ENCODE measurements at regions not wholly inside any gene's neighbourhood (a gene's known extent, or its start where the extent isn't known, plus 50 kb on each side); places are given as distances from the start of the nearest gene placed in this dataset.

DNA sequence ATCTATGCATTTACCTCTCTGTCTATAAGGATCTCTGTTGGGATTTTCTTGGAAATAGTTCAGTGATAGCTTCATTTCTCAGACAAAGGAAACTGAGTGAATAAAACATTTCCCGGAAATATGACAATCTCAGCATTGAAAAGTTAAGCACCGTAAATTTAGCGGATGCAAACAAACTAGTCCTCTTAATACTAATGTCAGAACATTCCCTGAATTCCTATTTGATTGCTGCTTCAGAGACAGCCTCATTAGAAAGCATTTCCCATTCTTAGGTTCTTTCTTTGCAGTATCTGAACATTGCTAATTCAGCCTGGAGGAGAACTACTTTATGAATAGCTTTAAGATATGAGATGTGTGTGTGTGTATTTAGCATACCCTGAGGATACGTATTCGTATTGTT lies 101.3 kb downstream of the NR2F2 start:
- ChIA-PET CTCF (interaction anchor here (1.2 kb wide), 1 partner anchor 10 kb away, joined by 3 read pairs; no protein-coding TSS in a partner anchor), POLR2A (no interaction called here)
- DNase-seq (ENCODE audit: extremely low spot score): no peak
- TF ChIP-seq, protein P1, sequence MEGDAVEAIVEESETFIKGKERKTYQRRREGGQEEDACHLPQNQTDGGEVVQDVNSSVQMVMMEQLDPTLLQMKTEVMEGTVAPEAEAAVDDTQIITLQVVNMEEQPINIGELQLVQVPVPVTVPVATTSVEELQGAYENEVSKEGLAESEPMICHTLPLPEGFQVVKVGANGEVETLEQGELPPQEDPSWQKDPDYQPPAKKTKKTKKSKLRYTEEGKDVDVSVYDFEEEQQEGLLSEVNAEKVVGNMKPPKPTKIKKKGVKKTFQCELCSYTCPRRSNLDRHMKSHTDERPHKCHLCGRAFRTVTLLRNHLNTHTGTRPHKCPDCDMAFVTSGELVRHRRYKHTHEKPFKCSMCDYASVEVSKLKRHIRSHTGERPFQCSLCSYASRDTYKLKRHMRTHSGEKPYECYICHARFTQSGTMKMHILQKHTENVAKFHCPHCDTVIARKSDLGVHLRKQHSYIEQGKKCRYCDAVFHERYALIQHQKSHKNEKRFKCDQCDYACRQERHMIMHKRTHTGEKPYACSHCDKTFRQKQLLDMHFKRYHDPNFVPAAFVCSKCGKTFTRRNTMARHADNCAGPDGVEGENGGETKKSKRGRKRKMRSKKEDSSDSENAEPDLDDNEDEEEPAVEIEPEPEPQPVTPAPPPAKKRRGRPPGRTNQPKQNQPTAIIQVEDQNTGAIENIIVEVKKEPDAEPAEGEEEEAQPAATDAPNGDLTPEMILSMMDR (IDR thresholded peaks at IDR 0.05; ENCODE audit: control extremely low read depth, extremely low read depth, low read depth, missing control alignments): no peak

DNA sequence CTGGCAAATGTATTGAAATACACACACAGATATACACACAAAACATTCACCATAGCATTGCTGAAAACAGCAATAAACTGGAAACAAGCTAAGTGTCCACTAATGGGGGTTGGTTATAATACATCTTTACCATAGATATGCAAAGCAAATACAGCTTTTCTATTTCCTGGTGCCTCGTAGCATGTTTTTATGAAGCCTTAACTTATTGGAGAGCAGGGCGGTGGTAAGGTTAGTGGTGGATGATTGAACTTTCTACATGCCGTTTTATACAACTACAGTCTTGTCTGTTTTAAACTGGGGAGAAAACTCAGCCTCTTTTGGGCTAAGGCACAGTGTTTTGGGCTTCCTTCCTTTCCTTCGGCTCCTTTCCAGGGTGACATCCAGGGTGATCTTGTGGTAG lies 104.5 kb downstream of the NR2F2 start:
- ChIA-PET CTCF (no interaction called here), POLR2A (no interaction called here)
- TF ChIP-seq, protein P1 (IDR thresholded peaks at IDR 0.05; ENCODE audit: control extremely low read depth, extremely low read depth, low read depth, missing control alignments): no peak
- no peak for DNase-seq (ENCODE audit: extremely low spot score)

DNA sequence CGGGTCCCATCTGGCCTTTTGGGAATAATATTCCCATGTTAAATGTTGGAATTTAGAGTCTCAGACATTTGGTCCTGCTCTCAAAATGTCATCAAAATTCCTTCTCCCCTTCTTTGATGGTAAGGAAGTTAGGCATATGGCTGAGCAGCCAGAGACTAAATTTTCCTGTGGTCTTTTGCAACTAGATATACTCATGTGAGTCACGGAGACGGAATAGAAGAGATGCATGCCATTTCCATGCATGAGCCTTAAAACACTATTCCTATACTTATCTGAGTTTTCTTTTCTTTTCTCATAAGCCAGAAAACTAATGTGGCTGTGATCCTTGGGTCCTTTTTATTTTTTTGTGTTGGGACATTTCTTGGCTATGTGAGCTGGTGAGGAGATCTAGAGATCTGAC lies 105.3 kb downstream of the NR2F2 start:
- POLR2A ChIA-PET: no interaction called here
- CTCF ChIA-PET: no interaction called here
- DNase-seq (ENCODE audit: extremely low spot score): no peak
- TF ChIP-seq, protein P1 (IDR thresholded peaks at IDR 0.05; ENCODE audit: control extremely low read depth, extremely low read depth, low read depth, missing control alignments): no peak

DNA sequence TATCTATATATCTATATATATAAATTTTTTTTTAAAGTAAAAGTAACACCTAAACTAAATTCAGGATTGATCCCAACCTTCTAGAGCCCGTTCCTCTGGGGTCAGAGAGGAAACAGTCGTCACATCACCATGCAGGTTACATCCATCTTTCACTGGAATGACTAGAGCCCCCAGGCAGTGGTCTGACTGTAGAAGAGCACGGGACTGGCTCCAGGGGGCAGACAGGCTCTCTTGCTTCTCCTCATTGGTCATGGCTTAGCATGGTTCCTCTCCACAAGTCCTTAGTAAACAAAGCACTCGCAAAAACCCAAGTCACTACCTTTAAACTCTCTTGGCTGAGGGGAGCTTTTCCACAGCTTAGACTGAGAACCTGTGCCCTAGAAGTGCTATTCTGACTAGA lies 110.5 kb downstream of the NR2F2 start:
- CTCF ChIA-PET: interaction anchor here (1.8 kb wide), 1 partner anchor 11 kb away, joined by 4 read pairs; no protein-coding TSS in a partner anchor
- no peak for DNase-seq (ENCODE audit: extremely low spot score)
- POLR2A ChIA-PET: no interaction called here
- TF ChIP-seq, protein P1 (IDR thresholded peaks at IDR 0.05; ENCODE audit: control extremely low read depth, extremely low read depth, low read depth, missing control alignments): no peak

DNA sequence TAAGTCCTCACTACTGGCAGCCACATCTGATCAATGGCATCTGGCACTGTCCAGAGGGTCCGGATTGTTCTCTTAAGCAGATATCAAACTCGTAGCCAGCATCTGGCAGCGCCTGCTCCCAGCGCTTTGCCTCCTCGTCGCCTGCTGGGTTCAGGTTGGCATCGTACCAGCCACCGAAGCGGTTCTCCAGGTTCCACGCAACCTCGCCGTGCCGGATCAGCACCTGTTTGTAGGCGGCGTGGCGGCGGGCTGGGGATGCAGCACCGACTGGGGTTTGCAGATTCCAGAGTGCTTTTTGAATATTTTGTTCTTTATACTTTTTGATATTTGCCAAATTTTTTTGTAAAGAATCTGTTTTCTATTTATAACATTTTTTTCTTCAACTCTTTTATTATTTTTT lies 111.6 kb downstream of the NR2F2 start:
- ChIA-PET POLR2A (no interaction called here), CTCF (interaction anchor here (1.8 kb wide), 1 partner anchor 10 kb away, joined by 4 read pairs; no protein-coding TSS in a partner anchor)
- TF ChIP-seq, protein P1 (IDR thresholded peaks at IDR 0.05; ENCODE audit: control extremely low read depth, extremely low read depth, low read depth, missing control alignments): no peak
- DNase-seq (ENCODE audit: extremely low spot score): no peak

DNA sequence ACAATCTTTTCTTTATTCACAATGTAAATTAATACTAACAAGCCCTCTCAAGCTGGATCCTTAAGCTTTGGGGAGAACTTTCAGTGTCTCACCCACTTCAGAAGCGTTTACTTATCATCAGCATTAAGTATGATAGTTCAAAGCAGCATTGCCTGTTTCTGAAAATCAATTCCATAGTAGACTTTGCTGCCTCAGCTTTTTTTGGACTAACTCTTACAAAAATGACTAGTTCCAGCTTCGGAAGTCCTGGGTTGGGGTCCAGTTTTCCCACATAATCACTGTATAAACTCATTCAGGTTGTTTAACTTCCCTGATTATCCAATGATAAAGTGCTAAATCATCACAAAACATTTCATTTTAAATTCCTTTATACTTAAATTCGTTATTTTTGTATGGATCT lies 114.4 kb downstream of the NR2F2 start:
- ChIA-PET CTCF (no interaction called here), POLR2A (no interaction called here)
- TF ChIP-seq, protein P1 (IDR thresholded peaks at IDR 0.05; ENCODE audit: control extremely low read depth, extremely low read depth, low read depth, missing control alignments): no peak
- no peak for DNase-seq (ENCODE audit: extremely low spot score)

DNA sequence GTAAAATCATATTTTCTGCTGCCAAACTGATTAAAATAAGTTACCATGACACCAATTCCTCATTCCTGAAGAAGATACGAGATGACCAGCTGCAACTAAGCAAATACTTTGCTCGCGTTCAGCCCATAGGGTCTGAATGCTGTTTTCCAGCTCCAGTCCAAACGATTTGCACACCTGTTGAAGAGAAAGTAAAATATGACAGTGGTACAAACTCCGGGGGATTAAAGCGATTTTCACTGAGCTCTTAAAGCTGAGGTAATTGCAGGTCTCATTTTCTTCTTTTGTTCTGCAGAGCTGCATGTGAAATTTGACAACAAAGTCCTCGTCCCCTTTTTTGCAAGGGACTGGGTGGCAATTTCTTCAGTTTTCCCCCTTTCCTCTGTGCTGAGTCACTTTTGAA lies 118.4 kb downstream of the NR2F2 start:
- ChIA-PET POLR2A (no interaction called here), CTCF (no interaction called here)
- TF ChIP-seq, protein P1 (IDR thresholded peaks at IDR 0.05; ENCODE audit: control extremely low read depth, extremely low read depth, low read depth, missing control alignments): no peak
- DNase-seq (ENCODE audit: extremely low spot score): no peak

Data from GM10248 (cell line).